ENCODE measurements at regions not wholly inside any gene's neighbourhood (a gene's known extent, or its start where the extent isn't known, plus 50 kb on each side); places are given as distances from the start of the nearest gene placed in this dataset.

DNA sequence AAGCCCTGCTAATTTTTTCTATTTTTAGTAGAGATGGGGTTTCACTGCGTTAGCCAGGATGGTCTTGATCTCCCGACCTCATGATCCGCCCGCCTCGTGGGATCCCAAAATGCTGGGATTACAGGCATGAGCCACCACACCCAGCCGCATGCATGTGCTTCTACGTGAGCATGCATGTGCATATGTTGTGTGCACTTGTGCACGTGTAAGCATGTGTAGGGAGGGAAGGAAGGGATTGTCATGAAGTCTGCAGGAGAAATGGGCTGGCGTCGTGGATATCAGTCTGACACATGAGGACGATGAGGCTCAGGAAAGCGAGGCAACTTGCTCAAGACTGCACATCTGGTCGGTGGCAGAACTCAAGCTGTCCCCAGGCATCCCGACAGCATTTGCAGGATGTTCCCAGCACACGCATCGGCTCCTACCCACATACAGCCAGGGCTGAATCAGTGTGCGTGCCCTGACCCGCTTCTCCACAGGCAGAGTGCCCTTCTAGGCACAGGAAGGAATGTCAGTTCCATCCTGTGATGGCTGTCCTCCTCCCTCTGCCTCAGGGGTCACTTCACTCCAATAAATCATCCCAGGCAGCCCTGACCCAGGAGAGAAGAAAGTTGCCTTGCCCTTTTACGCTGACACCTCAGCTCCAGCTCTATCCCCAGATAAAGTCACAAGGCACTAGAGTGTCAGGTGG lies 49.9 kb upstream of the SLC14A2 start (continued):
- TF ChIP-seq, protein P1, sequence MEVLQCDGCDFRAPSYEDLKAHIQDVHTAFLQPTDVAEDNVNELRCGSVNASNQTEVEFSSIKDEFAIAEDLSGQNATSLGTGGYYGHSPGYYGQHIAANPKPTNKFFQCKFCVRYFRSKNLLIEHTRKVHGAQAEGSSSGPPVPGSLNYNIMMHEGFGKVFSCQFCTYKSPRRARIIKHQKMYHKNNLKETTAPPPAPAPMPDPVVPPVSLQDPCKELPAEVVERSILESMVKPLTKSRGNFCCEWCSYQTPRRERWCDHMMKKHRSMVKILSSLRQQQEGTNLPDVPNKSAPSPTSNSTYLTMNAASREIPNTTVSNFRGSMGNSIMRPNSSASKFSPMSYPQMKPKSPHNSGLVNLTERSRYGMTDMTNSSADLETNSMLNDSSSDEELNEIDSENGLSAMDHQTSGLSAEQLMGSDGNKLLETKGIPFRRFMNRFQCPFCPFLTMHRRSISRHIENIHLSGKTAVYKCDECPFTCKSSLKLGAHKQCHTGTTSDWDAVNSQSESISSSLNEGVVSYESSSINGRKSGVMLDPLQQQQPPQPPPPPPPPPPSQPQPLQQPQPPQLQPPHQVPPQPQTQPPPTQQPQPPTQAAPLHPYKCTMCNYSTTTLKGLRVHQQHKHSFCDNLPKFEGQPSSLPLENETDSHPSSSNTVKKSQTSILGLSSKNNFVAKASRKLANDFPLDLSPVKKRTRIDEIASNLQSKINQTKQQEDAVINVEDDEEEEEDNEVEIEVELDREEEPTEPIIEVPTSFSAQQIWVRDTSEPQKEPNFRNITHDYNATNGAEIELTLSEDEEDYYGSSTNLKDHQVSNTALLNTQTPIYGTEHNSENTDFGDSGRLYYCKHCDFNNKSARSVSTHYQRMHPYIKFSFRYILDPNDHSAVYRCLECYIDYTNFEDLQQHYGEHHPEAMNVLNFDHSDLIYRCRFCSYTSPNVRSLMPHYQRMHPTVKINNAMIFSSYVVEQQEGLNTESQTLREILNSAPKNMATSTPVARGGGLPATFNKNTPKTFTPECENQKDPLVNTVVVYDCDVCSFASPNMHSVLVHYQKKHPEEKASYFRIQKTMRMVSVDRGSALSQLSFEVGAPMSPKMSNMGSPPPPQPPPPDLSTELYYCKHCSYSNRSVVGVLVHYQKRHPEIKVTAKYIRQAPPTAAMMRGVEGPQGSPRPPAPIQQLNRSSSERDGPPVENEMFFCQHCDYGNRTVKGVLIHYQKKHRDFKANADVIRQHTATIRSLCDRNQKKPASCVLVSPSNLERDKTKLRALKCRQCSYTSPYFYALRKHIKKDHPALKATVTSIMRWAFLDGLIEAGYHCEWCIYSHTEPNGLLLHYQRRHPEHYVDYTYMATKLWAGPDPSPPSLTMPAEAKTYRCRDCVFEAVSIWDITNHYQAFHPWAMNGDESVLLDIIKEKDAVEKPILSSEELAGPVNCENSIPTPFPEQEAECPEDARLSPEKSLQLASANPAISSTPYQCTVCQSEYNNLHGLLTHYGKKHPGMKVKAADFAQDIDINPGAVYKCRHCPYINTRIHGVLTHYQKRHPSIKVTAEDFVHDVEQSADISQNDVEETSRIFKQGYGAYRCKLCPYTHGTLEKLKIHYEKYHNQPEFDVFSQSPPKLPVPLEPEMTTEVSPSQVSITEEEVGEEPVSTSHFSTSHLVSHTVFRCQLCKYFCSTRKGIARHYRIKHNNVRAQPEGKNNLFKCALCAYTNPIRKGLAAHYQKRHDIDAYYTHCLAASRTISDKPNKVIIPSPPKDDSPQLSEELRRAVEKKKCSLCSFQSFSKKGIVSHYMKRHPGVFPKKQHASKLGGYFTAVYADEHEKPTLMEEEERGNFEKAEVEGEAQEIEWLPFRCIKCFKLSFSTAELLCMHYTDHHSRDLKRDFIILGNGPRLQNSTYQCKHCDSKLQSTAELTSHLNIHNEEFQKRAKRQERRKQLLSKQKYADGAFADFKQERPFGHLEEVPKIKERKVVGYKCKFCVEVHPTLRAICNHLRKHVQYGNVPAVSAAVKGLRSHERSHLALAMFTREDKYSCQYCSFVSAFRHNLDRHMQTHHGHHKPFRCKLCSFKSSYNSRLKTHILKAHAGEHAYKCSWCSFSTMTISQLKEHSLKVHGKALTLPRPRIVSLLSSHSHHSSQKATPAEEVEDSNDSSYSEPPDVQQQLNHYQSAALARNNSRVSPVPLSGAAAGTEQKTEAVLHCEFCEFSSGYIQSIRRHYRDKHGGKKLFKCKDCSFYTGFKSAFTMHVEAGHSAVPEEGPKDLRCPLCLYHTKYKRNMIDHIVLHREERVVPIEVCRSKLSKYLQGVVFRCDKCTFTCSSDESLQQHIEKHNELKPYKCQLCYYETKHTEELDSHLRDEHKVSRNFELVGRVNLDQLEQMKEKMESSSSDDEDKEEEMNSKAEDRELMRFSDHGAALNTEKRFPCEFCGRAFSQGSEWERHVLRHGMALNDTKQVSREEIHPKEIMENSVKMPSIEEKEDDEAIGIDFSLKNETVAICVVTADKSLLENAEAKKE (CRISPR knock-in tag; IDR thresholded peaks at IDR 0.05) = no peak
- TF ChIP-seq CREB1 (CRISPR knock-in tag; IDR thresholded peaks at IDR 0.05; ENCODE audit: low read depth) = no peak
- TF ChIP-seq, protein P2, sequence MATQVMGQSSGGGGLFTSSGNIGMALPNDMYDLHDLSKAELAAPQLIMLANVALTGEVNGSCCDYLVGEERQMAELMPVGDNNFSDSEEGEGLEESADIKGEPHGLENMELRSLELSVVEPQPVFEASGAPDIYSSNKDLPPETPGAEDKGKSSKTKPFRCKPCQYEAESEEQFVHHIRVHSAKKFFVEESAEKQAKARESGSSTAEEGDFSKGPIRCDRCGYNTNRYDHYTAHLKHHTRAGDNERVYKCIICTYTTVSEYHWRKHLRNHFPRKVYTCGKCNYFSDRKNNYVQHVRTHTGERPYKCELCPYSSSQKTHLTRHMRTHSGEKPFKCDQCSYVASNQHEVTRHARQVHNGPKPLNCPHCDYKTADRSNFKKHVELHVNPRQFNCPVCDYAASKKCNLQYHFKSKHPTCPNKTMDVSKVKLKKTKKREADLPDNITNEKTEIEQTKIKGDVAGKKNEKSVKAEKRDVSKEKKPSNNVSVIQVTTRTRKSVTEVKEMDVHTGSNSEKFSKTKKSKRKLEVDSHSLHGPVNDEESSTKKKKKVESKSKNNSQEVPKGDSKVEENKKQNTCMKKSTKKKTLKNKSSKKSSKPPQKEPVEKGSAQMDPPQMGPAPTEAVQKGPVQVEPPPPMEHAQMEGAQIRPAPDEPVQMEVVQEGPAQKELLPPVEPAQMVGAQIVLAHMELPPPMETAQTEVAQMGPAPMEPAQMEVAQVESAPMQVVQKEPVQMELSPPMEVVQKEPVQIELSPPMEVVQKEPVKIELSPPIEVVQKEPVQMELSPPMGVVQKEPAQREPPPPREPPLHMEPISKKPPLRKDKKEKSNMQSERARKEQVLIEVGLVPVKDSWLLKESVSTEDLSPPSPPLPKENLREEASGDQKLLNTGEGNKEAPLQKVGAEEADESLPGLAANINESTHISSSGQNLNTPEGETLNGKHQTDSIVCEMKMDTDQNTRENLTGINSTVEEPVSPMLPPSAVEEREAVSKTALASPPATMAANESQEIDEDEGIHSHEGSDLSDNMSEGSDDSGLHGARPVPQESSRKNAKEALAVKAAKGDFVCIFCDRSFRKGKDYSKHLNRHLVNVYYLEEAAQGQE (IDR thresholded peaks at IDR 0.05; ENCODE audit: unreplicated experiment) = no peak
- TF ChIP-seq NANOG (IDR thresholded peaks at IDR 0.05; ENCODE audit: borderline replicate concordance) = no peak
- no peak for TF ChIP-seq EZH2phosphoT487 (IDR thresholded peaks at IDR 0.05; ENCODE audit: unreplicated experiment)
